AG04449 (cell line): ENCODE measurements at regions not wholly inside any gene's neighbourhood (a gene's known extent, or its start where the extent isn't known, plus 50 kb on each side); places are given as distances from the start of the nearest gene placed in this dataset.
"Not testable (repeated sequence)": the region's sequence is repeated elsewhere in the genome, so short reads cannot be mapped to it uniquely, and the experiment has no call there.

Source experiments
- CTCF ChIA-PET: fragments of 350-600 bp; formaldehyde crosslinking; extraction: SDS; loops from one replicate; lab custom pipeline; 2021; ENCODE audit warnings: antibody characterized with exemption; lab: Yijun Ruan, JAX
- POLR2A ChIA-PET: fragments of 400-600, 350-600 bp; formaldehyde crosslinking; extraction: SDS; loops from one replicate; lab custom pipeline; 2020; ENCODE audit warnings: antibody characterized with exemption, inconsistent platforms; lab: Yijun Ruan, JAX
- DNase-seq: peaks from one replicate; pipeline ENCODE4 v3.0.0-alpha.2; 2010; ENCODE audit warnings: low read depth, low spot score
- H3K4me3 ChIP-seq: 2 replicates; pipeline ENCODE4 v1.5.1; 2011; ENCODE audit warnings: low read depth, mild to moderate bottlenecking, control low read depth, low read length
- TF ChIP-seq, protein P1 (sequence below): IDR thresholded peaks from one replicate; pipeline ENCODE4 v1.5.1; 2011; ENCODE audit warnings: mild to moderate bottlenecking, moderate library complexity, low read length, control low read depth, inconsistent platforms; ENCODE audit not compliant: insufficient read depth; ENCODE audit errors: missing control alignments

DNA sequence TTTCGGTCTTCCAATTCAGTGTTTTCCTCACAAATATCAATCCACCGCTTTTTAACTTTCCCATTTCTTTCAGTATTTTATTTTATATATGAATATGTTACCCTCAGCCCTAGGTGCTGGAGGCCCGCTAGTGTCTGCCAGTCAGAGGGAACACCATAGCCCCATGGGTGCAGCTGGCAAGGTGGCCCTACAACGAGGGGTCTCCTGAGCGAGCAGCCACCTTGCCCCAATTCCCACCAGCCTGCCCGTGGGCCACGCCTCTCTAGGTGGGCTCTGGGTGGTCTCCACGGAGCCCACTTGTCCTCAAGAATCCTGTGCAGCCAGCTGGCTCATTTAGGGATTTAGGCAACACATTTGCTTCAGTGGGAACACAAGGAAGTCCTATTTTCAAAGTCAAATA lies 72.5 kb upstream of the RGPD5 start:
- CTCF ChIA-PET, result interaction anchor here (1.3 to 20.1 kb wide), 3 partner anchors 12 to 177 kb away, joined by 3 to 308 read pairs (median 5); no protein-coding TSS in a partner anchor
- TF ChIP-seq, protein P1, sequence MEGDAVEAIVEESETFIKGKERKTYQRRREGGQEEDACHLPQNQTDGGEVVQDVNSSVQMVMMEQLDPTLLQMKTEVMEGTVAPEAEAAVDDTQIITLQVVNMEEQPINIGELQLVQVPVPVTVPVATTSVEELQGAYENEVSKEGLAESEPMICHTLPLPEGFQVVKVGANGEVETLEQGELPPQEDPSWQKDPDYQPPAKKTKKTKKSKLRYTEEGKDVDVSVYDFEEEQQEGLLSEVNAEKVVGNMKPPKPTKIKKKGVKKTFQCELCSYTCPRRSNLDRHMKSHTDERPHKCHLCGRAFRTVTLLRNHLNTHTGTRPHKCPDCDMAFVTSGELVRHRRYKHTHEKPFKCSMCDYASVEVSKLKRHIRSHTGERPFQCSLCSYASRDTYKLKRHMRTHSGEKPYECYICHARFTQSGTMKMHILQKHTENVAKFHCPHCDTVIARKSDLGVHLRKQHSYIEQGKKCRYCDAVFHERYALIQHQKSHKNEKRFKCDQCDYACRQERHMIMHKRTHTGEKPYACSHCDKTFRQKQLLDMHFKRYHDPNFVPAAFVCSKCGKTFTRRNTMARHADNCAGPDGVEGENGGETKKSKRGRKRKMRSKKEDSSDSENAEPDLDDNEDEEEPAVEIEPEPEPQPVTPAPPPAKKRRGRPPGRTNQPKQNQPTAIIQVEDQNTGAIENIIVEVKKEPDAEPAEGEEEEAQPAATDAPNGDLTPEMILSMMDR, result no peak
- no peak for DNase-seq
- POLR2A ChIA-PET, result no interaction called here
- no peak overlapping the region for H3K4me3 ChIP-seq

DNA sequence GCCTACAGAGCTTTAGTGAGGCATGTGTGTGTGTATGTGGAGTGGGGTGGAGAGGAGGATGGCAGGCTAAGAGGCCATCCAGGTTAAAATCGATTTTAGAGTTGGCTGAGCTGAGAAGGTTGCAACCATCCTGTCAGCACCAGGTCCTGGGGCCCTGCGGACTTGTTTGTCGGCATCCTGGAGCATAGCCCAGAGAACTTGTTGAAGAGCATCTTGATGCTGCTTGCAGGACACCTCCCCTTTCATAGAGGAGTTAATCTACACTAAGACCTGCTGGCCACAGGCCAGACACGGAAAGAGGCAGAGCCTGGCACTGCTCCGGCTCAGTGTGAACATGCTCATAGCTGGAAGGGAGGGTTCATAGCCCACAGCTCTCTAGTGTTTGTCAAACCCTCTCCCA lies 72.1 kb upstream of the RGPD5 start:
- H3K4me3 ChIP-seq, result no peak overlapping the region
- TF ChIP-seq, protein P1, result no peak
- POLR2A ChIA-PET, result no interaction called here
- CTCF ChIA-PET, result interaction anchor here (1.3 to 20.1 kb wide), 3 partner anchors 12 to 177 kb away, joined by 3 to 308 read pairs (median 5); no protein-coding TSS in a partner anchor
- no peak for DNase-seq

GRCh38 chr2:109722640-109723039 lies 71.5 kb upstream of the RGPD5 start:
- DNase-seq, POLR2A ChIA-PET, H3K4me3 ChIP-seq: not testable (repeated sequence)
- CTCF ChIA-PET, result interaction anchor here (1.3 to 20.1 kb wide), 2 partner anchors 11 to 178 kb away, joined by 3 to 308 read pairs; no protein-coding TSS in a partner anchor

DNA sequence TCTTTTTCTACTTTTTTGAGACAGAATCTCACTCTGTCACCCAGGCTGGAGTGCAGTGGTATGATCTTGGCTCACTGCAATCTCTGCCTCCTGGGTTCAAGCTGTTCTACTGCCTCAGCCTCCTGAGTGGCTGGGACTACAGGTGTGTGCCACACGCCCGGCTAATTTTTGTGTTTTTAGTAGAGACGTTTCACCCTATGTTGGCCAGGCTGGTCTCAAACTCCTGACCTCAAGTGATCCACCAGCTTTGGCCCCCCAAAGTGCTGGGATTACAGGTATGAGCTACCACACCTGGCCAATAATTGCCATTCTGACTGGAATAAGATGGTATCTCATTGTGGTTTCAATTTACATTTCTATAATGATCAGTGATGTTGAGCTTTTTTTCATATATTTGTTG lies 71.0 kb upstream of the RGPD5 start:
- DNase-seq, H3K4me3 ChIP-seq, POLR2A ChIA-PET: not testable (repeated sequence)
- CTCF ChIA-PET, result interaction anchor here (1.3 to 20.1 kb wide), 2 partner anchors 11 to 178 kb away, joined by 3 to 308 read pairs; no protein-coding TSS in a partner anchor

DNA sequence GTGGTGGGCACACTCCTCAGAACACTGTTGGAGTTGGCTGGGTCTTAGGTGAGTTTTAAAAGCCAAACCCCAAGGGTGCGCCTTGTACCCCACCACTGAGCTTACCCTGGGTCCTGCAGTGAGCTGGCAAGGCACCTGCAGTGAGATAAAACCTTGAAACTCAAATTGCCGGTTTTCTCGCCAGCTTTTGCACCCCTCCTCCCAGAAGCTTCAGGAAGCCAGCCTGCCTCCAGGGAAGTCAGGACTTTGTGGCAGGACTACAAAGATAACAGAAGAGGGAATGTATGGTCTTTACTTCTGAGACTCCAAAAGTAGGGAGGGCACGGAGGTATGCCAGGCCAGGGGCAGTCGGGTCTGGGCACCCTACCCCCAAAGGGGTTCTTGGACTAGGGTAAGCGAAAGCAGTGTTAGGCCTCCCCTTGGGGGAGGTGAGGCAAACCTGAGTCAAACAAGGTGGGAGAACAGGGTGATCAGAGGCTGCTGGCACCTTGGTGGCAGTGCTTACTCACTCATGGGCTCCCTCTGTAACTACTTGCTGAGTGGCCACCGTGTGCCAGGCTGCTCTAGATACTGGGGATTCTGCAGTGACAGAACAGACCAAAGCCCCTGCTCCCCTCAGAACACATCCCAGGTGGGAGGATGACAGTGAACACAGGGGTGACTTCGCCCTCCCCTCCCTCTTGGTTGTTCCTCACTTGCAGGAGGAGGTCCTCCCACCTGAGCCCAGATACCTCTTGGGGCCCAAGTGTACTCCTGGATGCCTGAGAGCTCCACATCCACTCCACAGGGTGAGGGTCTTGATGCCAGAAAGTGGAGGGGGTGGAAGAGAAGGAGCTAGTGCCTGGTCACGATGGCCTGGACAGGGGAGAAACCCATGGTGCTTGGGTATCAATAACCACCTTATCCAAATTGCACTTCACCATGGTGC lies 69.3 kb upstream of the RGPD5 start:
- POLR2A ChIA-PET, result no interaction called here
- TF ChIP-seq, protein P1, result no peak
- CTCF ChIA-PET, result interaction anchor here (1.2 to 20.1 kb wide), 2 partner anchors 10 to 180 kb away, joined by 7 to 308 read pairs; no protein-coding TSS in a partner anchor
- H3K4me3 ChIP-seq, result no peak overlapping the region
- DNase-seq, result no peak

- no peak for DNase-seq
- TF ChIP-seq, protein P1, result no peak
- ChIA-PET CTCF (interaction anchor here (20.1 kb wide), 1 partner anchor 182 kb away, joined by 308 read pairs; no protein-coding TSS in a partner anchor), POLR2A (no interaction called here)
- no peak overlapping the region for H3K4me3 ChIP-seq
Observed at GRCh38 chr2:109726379-109727270, 67.5 kb upstream of the RGPD5 start.
